DMS79 (cell line): ENCODE measurements at regions not wholly inside any gene's neighbourhood (a gene's known extent, or its start where the extent isn't known, plus 50 kb on each side); places are given as distances from the start of the nearest gene placed in this dataset.
"Not testable (repeated sequence)": the region's sequence is repeated elsewhere in the genome, so short reads cannot be mapped to it uniquely, and the experiment has no call there.

Source experiments
- DNase-seq: peaks from one replicate; lab custom pipeline; 2025; lab: John Stamatoyannopoulos, UW

- DNase-seq = peak; percentile 18
Observed at GRCh38 chr2:236826606-236827156, 257.1 kb downstream of the ACKR3 start.

DNA sequence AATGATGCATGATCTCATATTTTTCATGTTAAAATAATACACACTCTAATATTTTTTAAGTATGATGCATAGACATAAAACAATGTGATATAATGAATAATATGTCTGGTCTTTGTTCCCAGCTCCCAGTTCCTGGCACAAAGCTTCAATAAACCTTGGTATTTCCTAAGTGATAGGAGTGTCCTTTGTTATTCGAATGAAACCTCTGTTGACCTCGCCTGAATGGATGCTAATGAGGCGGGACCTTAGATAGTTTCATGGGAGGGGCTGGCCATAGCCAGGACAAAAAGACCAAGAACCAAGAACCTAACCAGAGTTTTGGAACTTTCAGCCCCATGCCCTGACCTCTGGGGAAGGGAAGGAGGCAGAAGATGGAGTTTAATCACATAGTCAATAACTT is 257.7 kb upstream of the COPS8 start:
- peak; percentile 30 for DNase-seq

DNA sequence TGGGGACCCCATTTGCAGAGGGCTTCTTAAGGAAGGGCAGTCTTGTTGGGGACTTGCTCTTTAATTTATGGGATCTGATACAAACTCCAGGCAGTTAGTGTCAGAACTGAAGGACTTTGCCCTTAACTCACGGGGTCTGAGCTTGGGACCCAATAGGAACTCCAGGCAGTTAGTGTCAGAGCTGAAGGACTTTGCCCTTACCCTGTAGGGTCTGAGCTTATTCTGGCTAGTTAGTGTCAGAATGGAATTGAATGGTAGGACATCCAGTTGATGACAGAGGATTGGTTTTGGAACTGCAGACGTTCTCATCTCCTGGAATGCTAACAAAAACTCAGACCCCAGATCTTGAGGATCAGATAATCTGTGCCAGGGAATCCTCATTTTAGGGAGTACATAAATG is 256.9 kb upstream of the COPS8 start:
- no peak for DNase-seq

- DNase-seq = no peak
Observed at GRCh38 chr2:236830926-236831325, 254.8 kb upstream of the COPS8 start.

DNA sequence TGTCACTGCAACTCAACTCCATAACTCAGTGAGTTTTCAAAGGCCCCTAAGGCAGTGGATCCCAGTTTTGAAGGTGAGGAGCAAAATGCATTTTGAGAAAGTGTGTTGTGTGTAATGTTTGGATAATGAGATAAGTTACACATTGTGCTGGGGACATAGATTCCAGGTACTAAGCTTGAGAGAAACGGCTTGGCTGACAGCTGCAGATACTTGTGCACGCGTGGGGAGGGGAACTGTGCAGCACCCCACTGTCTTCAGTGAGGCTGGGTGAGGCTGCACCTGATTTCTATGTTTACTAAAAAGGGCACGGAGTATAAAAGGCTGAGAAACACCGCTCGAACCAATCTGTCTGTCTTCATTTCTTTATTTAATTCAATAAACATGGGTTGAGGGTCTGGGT is 254.0 kb upstream of the COPS8 start:
- DNase-seq = no peak

GRCh38 chr2:236833501-236834073 is 252.1 kb upstream of the COPS8 start:
- no peak for DNase-seq

DNA sequence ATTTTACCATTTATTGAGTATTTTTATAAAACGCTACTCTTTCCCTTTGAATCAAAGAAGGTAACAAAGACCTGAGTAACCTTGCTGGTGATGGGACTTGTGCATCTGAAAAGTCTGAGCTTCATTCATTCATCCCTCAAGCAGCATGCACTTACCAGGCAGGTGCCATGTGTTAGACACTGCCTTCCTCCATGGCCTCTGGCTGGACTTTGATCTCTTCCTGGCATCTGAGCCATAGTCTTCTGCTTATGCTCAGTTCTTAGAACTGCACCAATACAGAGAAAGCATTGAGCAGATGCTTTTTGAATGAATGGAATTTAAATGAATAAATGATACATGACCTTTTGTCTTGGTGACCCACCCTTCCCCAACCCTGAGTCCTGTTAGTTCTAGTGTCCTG is 251.4 kb upstream of the COPS8 start:
- no peak for DNase-seq

- no peak for DNase-seq
Observed at GRCh38 chr2:236835307-236836024, 250.2 kb upstream of the COPS8 start.

GRCh38 chr2:236836028-236836427 is 249.7 kb upstream of the COPS8 start:
- DNase-seq = not testable (repeated sequence)

DNA sequence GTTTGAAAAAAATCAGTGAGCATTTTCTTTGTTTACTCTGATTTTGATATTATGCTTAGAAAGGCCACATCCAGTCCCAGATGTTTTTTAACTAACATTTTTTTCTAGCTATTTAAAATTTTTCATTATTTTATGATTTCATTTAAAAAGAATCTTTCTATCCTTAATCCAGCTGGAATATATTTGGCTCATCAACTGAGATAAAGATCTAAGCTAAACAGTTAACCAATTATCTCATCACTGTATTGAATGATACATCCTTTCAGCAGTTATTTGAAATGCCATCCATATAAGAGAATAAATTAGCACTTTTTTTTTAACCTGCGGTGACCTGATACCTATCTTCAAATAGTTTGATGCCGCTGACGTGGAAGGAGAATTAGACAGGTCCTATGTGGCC is 245.5 kb upstream of the COPS8 start:
- no peak for DNase-seq

GRCh38 chr2:236840857-236841256 is 244.8 kb upstream of the COPS8 start:
- DNase-seq = no peak

DNA sequence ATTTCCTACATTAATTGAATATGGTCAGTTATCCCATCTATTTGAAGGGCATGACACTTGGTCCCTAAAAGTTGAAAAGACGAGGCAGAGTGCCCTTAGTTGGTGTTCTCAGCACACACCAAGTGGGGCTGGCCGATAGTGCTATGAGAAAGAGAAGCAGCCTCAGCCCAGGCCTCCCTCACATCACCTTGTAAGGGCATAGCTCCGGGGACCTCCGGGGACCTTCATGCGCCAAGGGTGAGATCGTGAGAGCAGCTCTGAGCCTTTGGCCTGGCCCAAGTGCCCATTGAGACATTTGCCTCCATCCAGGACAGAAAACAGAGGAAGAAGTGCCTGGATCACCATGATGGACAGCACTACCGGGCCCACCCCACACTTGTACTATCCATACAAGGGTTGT is 244.3 kb upstream of the COPS8 start:
- DNase-seq = no peak

DNA sequence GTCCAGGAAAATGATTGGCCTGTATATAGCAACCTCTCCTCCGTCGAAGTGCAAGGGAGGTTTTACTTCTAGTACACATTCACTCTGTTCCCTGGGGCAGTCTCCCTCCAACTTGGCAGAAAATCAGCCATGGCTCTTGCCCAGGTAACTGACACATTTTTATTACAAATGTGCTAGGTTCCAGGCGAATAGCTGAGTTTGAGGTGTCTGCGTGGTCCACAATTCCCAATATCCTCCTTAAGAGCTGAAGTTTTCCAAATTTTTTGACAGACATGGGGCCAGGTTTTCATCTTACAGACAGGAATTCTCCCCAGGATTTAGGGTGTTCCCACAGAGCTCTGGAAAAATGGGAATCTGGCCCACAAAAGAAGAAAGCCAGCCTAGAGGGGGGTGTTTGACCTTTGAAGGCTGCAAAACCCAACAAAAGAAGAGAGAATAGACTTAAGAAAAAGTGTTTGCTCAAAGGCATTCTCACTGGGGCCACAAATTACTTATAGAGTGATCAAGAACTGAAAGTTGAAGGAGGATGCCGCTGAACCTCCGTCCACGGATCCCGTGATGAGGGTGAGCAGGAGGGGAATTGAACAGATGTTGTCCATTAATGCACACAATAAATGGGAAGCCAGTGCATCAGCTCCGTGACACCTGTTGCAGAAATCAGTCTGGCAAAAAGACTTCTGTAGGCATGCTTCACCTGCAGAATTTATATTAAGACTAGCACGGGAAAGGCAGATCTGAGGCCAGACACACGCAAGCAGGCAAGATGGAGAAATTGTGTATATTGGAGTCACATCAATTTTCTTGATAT is 242.3 kb upstream of the COPS8 start:
- no peak for DNase-seq

DNA sequence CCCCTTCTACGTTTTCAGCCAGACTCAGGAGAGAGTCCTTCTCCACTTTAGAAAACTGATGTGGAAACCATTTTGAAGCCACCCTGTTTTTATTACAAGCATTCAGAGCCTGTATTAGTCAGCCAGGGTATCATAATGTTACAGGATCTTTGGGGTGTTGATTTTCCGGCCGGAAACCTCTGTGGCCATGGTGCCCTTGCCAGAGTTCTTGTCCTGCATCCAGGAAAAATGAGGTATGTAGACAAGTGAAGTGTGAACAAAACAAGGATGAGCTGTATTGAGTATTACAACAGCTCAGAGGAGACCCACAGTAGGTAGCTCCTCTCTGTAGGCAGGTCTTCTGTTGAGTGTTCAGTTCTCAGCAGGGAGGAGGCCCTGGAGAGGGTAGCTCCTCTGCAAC is 241.0 kb upstream of the COPS8 start:
- DNase-seq = no peak

DNA sequence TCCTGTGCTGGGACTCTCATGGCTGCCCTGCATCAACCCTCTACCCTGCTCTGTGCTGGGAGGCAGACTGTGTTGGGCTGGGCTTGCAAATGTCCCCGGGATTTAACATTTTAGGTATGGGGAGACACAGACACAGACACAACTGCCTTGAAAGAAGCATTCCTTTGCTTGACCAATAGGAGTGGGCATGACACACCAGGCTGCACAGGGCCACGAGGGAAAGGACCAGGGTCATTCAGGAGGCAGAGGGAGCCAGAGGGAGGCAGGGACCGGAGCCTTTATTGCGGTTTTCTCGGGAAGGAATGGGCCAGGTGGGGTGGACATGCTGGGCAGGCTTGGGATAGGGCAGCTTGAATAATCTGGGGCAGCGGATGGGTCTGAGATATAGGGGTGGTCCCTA is 238.7 kb upstream of the COPS8 start:
- no peak for DNase-seq

GRCh38 chr2:236847538-236848263 is 238.0 kb upstream of the COPS8 start:
- no peak for DNase-seq

DNA sequence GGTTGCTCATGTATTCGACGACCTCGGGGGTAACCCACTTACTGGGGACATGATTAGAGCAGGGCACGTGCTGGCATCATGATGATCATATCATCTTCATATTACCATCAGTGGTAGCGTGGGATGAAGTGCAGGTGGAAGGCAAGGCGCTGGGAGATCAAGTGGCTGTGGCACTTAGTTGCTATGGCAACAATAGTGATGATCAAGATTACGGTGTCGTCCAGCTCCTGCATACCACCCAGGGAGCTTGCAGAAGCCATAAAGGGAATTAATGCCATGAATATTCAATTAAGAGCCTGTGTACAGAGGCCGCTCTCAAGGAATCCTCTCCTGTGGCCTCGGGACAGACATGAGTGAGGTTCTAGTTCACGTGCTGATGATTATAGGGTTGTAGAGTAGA is 237.2 kb upstream of the COPS8 start:
- DNase-seq = peak; percentile 91

GRCh38 chr2:236849508-236849907 is 236.2 kb upstream of the COPS8 start:
- no peak for DNase-seq

GRCh38 chr2:236849940-236850339 is 235.7 kb upstream of the COPS8 start:
- DNase-seq = no peak

- DNase-seq = no peak
Observed at GRCh38 chr2:236851187-236851586, 234.5 kb upstream of the COPS8 start.

DNA sequence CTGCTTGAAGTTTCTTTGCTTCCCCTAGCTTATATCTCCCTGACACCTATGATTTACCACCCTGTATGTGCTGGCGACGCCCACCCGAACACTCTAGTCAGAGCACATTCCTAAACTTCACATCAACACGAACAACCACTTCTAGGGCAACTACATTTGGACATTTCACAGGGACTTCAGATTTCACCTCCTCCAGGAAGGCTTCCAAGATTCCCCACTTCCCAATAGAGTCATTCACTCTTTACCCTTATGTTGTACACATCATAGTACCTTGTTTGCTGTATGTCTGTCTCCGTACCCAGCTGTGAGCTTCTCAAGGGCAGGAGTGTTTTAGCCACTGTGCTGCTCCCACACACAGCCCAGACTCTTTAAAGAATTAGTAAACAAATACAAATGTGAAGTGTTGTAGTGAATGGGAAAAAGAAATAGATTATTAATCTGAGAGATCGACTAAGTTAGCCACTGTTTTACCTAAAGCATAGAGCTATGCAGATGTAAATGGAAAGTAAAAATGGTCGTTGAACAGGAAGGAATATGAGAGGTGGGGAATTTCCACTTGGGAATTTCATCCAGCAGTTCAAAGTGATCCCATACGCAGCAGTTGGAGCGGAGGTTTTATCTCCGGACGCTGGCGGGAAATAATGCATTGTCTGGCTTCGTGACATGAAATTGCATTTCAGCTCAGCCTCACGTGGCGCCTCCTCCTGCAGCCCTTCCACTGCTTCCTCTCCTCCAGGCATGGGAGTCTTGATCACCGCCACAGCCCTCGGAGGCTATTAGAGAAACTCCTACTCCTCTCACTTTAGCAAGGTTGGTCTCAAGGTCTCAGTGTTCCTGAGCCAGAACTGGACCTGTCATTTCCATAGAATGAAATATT is 233.4 kb upstream of the COPS8 start:
- DNase-seq = no peak
